ENCODE measurements at regions not wholly inside any gene's neighbourhood (a gene's known extent, or its start where the extent isn't known, plus 50 kb on each side); places are given as distances from the start of the nearest gene placed in this dataset.
"Not testable (repeated sequence)": the region's sequence is repeated elsewhere in the genome, so short reads cannot be mapped to it uniquely, and the experiment has no call there.

GRCh38 chr9:63729021-63729420 is 1556.0 kb downstream of the FOXD4L5 start:
- H3K4me3 ChIP-seq (ENCODE audit: low read depth, low read length): not testable (repeated sequence)

GRCh38 chr9:63728287-63728686 is 1556.7 kb downstream of the FOXD4L5 start:
- TF ChIP-seq CTCF (IDR thresholded peaks at IDR 0.05; ENCODE audit: borderline replicate concordance, insufficient read depth, low read depth, low read length): no peak
- H3K4me3 ChIP-seq (ENCODE audit: low read depth, low read length): no peak overlapping the region

- H3K4me3 ChIP-seq (ENCODE audit: low read depth, low read length): not testable (repeated sequence)
Observed at GRCh38 chr9:63708285-63708684, 1576.7 kb downstream of the FOXD4L5 start.

GRCh38 chr9:63704456-63704855 is 1580.6 kb downstream of the FOXD4L5 start:
- not testable (repeated sequence) for H3K4me3 ChIP-seq (ENCODE audit: low read depth, low read length)

GRCh38 chr9:63703670-63704069 is 1581.3 kb downstream of the FOXD4L5 start:
- not testable (repeated sequence) for H3K4me3 ChIP-seq (ENCODE audit: low read depth, low read length)

GRCh38 chr9:63703138-63703665 is 1581.8 kb downstream of the FOXD4L5 start:
- H3K4me3 ChIP-seq (ENCODE audit: low read depth, low read length): not testable (repeated sequence)

All from GM12875 (cell line).